Kidney (tissue), 13 donors: ENCODE measurements at regions not wholly inside any gene's neighbourhood (a gene's known extent, or its start where the extent isn't known, plus 50 kb on each side); places are given as distances from the start of the nearest gene placed in this dataset.

Experiments used
- DNase-seq, 5 donors: peaks; one replicate each; pipeline ENCODE4 v3.0.0-alpha.2; 2013 to 2020
- FAIRE-seq: peaks from 2 replicates; lab custom pipeline; 2012; peaks lifted over from hg19 to GRCh38; lab: Jason Lieb, UNC
- H3K27ac ChIP-seq, 2 donors: one replicate each; pipeline ENCODE4 v1.7.0; 2013; ENCODE audit warnings: low read depth in 2 of 2, low read length in 2 of 2, inconsistent platforms in 1 of 2
- H3K27me3 ChIP-seq: one replicate; pipeline ENCODE4 v1.7.1; 2013; ENCODE audit warnings: low read length, inconsistent platforms; ENCODE audit not compliant: control insufficient read depth, insufficient read depth
- H3K36me3 ChIP-seq, 3 donors: one replicate each; pipeline versions ENCODE4 v1.7.0 to v1.7.1; 2013; ENCODE audit warnings: low read length in 3 of 3, control low read depth in 1 of 3, inconsistent platforms in 1 of 3; ENCODE audit not compliant: insufficient read depth in 3 of 3, control insufficient read depth in 2 of 3
- H3K4me1 ChIP-seq, 3 donors: one replicate each; pipeline versions ENCODE4 v1.7.0 to v1.7.1; 2013; ENCODE audit warnings: low read length in 3 of 3, inconsistent platforms in 1 of 3, low read depth in 1 of 3; ENCODE audit not compliant: control insufficient read depth in 2 of 3, insufficient read depth in 2 of 3
- H3K4me3 ChIP-seq, 3 donors: one replicate each; pipeline versions ENCODE4 v1.7.0 to v1.8.1; 2013; ENCODE audit warnings: low read length in 3 of 3, control low read depth in 1 of 3, inconsistent platforms in 1 of 3
- H3K9ac ChIP-seq, 3 donors: one replicate each; pipeline versions ENCODE4 v1.7.0 to v1.7.1; 2013; ENCODE audit warnings: low read length in 3 of 3, control low read depth in 1 of 3, inconsistent platforms in 1 of 3
- H3K9me3 ChIP-seq, 3 donors: one replicate each; pipeline versions ENCODE4 v1.7.0 to v1.7.1; 2013; ENCODE audit warnings: low read length in 3 of 3, control low read depth in 1 of 3, inconsistent platforms in 1 of 3; ENCODE audit not compliant: control insufficient read depth in 2 of 3, insufficient read depth in 1 of 3
- intact Hi-C: fragments of 100-400 bp; cut with DNase I; formaldehyde crosslinking; loops from one replicate; pipeline ENCODE4 v1.11.1; 2022
- TF ChIP-seq, protein P1 (sequence below): IDR thresholded peaks from 3 replicates; pipeline ENCODE4 v1.5.1; 2012; ENCODE audit warnings: mild to moderate bottlenecking, moderate library complexity, borderline replicate concordance; ENCODE audit not compliant: insufficient read depth; ENCODE audit errors: extremely low read depth
- donor health status: control.
- donor health status: control.
- donor health status: control.
- donor health status: control.
- donor health status: control.
- donor health status: DM: yes; HTN: yes; CAD: no.
- donor health status: Normal renal cell carcinoma (clear cell type).

- intact Hi-C loops, result no loop called here
- DNase-seq (no peak), FAIRE-seq (no peak)
- Histone ChIP-seq H3K36me3 (no peaks in the 10 kb centered on the region), H3K4me1 (no peaks in the 10 kb centered on the region), H3K4me3 (no peak overlapping the region), H3K27ac (no peak overlapping the region), H3K9ac (no peak overlapping the region), H3K9me3 (no peaks in the 10 kb centered on the region), H3K27me3 (no peaks in the 10 kb centered on the region)
- TF ChIP-seq, protein P1, sequence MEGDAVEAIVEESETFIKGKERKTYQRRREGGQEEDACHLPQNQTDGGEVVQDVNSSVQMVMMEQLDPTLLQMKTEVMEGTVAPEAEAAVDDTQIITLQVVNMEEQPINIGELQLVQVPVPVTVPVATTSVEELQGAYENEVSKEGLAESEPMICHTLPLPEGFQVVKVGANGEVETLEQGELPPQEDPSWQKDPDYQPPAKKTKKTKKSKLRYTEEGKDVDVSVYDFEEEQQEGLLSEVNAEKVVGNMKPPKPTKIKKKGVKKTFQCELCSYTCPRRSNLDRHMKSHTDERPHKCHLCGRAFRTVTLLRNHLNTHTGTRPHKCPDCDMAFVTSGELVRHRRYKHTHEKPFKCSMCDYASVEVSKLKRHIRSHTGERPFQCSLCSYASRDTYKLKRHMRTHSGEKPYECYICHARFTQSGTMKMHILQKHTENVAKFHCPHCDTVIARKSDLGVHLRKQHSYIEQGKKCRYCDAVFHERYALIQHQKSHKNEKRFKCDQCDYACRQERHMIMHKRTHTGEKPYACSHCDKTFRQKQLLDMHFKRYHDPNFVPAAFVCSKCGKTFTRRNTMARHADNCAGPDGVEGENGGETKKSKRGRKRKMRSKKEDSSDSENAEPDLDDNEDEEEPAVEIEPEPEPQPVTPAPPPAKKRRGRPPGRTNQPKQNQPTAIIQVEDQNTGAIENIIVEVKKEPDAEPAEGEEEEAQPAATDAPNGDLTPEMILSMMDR, result no peak
Measured at GRCh38 chr5:63247651-63248050, 669.0 kb downstream of the LRRC70 start.

DNA sequence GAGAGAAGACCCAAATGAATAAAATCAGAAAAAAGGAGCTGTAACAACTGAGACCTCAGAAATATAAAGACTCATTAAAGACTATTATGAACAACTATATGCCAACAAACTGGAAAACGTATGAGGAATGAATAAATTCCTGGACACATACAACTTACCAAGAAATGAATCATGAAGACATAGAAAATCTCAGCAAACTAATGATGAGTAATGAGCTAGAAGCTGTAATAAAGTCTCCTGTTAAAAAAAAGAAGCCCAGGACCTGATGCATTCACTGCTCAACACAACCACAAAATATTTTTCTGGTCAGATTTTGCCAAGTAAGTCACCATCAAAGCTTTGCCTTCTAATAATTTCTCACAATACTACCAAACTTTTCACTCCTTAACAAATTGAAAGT lies 666.7 kb downstream of the LRRC70 start:
- Histone ChIP-seq H3K36me3 (no peaks in the 10 kb centered on the region), H3K9me3 (no peaks in the 10 kb centered on the region), H3K9ac (no peak overlapping the region), H3K27ac (no peak overlapping the region), H3K4me1 (no peaks in the 10 kb centered on the region), H3K27me3 (no peaks in the 10 kb centered on the region), H3K4me3 (no peak overlapping the region)
- no peak for FAIRE-seq
- DNase-seq, result no peak
- TF ChIP-seq, protein P1, result no peak
- intact Hi-C loops, result no loop called here

DNA sequence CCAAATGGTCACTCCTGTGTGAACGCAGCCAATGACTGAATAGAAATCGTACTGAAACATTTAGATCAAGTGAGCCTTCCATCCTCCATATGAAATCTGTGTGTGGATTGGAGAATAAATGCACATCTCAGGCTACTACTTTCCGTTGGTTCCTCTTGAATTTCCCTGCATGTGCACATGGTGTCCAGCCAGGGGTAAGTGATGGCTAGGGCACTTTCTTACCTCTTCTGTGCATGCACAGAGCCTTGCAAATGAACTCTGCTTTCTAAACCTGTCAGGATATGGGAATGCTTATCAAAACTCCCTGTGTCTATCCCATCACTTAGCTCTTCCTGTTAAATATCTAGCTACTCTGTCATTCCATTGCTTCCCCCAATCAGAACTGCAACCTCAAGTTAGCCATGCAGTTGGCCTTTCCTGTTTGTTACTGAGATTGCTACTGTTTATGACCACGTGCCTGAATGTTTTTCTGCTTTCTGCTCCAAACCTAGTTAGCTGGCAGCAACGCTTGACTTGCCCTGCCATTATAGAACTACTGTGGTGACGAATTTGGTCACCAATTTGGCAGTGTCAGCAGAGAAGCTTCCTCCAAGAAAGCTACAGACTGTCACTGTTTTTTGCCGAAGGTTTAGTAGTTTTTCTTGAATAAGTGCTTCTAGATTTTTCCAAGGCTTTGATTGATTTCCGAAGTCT lies 661.6 kb downstream of the LRRC70 start:
- Histone ChIP-seq H3K27ac (no peak overlapping the region), H3K4me1 (no peaks in the 10 kb centered on the region), H3K9ac (no peak overlapping the region), H3K36me3 (no peaks in the 10 kb centered on the region), H3K9me3 (no peaks in the 10 kb centered on the region), H3K4me3 (no peak overlapping the region), H3K27me3 (no peaks in the 10 kb centered on the region)
- TF ChIP-seq, protein P1, result no peak
- FAIRE-seq (no peak), DNase-seq (no peak)
- intact Hi-C loops, result no loop called here

DNA sequence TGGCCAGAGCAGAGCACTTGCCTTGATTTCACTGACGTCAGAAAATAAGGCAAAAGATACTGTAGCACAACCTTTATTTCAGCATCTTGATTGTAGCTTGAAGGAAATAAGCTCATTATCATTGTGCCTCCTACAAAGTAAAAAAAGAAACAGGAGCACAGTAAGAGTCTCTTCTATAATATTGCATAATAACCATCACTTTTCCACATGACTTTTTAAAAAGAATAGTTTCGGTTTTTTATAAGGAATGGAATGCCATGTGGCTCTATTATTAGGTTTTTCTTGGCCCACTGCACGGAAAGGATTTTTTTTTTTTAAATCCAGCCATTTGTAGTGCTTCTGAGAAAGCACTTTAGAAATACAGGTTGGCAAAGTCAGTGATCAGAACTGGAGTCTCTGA lies 655.3 kb downstream of the LRRC70 start:
- Histone ChIP-seq H3K36me3 (no peaks in the 10 kb centered on the region), H3K4me3 (no peak overlapping the region), H3K27me3 (no peaks in the 10 kb centered on the region), H3K4me1 (no peaks in the 10 kb centered on the region), H3K9ac (no peak overlapping the region), H3K9me3 (no peaks in the 10 kb centered on the region), H3K27ac (no peak overlapping the region)
- TF ChIP-seq, protein P1, result no peak
- no peak for FAIRE-seq
- intact Hi-C loops, result no loop called here
- no peak for DNase-seq
